Large intestine (tissue), 3 donors: ENCODE measurements at regions not wholly inside any gene's neighbourhood (a gene's known extent, or its start where the extent isn't known, plus 50 kb on each side); places are given as distances from the start of the nearest gene placed in this dataset.

Source experiments
- DNase-seq, 2 donors: peaks; one replicate each; pipeline versions ENCODE4 v3.0.0 to v3.0.0-alpha.2; 2013
- H3K27ac ChIP-seq: one replicate; pipeline ENCODE4 v1.5.1; 2013; ENCODE audit warnings: low read length
- H3K27me3 ChIP-seq: 2 replicates; pipeline ENCODE4 v1.6.1; 2013; ENCODE audit warnings: low read length; ENCODE audit not compliant: control insufficient read depth, insufficient read depth
- H3K36me3 ChIP-seq: 2 replicates; pipeline ENCODE4 v1.6.1; 2013; ENCODE audit warnings: low read length; ENCODE audit not compliant: control insufficient read depth, insufficient read depth
- H3K4me1 ChIP-seq: one replicate; pipeline ENCODE4 v1.6.1; 2013; ENCODE audit warnings: low read length; ENCODE audit not compliant: control insufficient read depth, insufficient read depth
- H3K4me3 ChIP-seq: one replicate; pipeline ENCODE4 v1.5.1; 2013; ENCODE audit warnings: low read length
- H3K9me3 ChIP-seq: one replicate; pipeline ENCODE4 v1.6.1; 2013; ENCODE audit warnings: mild to moderate bottlenecking, low read depth, low read length, moderate library complexity; ENCODE audit not compliant: control insufficient read depth
- WGBS: methylation state at CpG from one replicate; pipeline ENCODE4 v1.1.5; 2013; ENCODE audit warnings: low lambda C conversion rate; ENCODE audit not compliant: insufficient coverage; 5-methylcytosine and 5-hydroxymethylcytosine counted together

DNA sequence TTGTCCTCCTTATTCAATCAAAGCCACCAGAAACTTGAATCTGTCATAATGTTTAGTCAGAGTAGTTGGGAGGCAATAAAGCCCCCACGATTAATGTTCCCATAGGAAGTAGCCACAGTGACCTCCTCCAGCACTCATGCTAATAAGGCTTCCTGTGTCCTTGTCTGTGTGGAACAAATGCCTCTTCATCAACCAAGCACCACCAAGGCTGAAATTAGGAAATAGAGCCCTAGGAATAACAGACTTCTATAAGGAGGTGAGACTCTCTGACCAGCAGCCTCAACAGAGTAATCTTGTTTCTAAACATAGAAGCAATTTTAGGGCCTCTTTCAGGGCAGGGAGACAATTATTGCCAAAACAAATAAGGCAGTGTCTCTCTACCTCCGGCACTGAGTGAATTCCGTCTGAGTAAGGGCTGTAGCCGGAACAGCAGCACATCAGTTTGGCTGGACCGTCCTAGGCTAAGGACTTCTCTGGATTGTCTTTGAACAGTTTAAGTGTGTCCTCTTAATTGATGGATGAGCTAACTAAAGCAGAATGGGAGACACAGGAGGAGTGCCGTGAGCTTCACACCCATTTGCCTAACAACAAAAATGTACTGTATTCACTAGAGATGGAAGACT lies 329.2 kb upstream of the HAND2 start:
- H3K27me3 ChIP-seq, result no peaks in the 10 kb centered on the region
- no peaks in the 10 kb centered on the region for H3K36me3 ChIP-seq
- no peaks in the 10 kb centered on the region for H3K9me3 ChIP-seq
- no peaks in the 10 kb centered on the region for H3K4me1 ChIP-seq
- DNase-seq, result no peak
- H3K27ac ChIP-seq, result no peak overlapping the region
- WGBS, result 67% methylated on average over 1 of the region's 6 CpGs
- no peak overlapping the region for H3K4me3 ChIP-seq

DNA sequence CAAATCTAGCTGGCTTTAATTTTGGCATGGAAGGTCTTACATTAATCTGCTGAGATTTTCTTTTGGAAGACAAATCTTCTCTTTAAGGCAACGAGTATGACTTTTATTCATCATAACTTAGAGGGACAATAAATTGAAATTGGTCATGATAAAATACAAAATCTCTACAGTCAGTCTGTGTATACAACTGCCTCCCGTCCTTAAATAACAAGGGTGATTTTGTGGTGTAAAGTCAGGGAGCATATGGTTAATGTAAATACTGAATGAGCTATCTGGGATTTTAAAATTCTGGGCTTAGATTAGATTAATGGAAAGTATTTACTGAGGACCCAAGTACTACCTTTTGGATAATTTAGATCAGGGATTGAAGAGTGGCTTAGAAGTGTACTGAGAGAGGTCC lies 328.4 kb upstream of the HAND2 start:
- Histone ChIP-seq H3K4me3 (no peak overlapping the region), H3K36me3 (no peaks in the 10 kb centered on the region), H3K27ac (no peak overlapping the region), H3K4me1 (no peaks in the 10 kb centered on the region), H3K27me3 (no peaks in the 10 kb centered on the region), H3K9me3 (no peaks in the 10 kb centered on the region)
- WGBS, result 59% methylated on average over 2 of the region's 2 CpGs
- no peak for DNase-seq

DNA sequence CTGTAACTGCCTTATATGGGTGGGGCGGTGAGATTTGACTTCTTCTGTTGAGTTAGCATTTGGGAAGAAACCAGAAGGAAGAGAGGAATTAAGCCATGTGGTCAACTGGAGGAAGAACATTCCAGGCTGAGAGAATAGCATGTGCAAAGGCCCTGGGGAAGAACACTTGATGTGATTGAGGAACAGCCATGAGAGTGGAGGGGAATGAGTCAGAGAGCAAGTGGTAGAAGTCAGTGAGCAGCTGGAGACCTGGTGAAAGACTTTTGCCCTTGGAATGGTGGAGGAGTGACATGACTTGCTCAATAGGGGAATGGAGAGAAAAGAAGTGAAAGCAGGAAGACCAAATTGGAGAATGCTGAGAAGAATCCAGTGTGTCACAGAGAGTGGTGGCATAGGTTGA lies 327.8 kb upstream of the HAND2 start:
- H3K4me3 ChIP-seq, result no peak overlapping the region
- no peak overlapping the region for H3K27ac ChIP-seq
- no peaks in the 10 kb centered on the region for H3K36me3 ChIP-seq
- 100% methylated on average over 1 of the region's 1 CpG for WGBS
- no peak for DNase-seq
- H3K27me3 ChIP-seq, result no peaks in the 10 kb centered on the region
- H3K4me1 ChIP-seq, result no peaks in the 10 kb centered on the region
- H3K9me3 ChIP-seq, result no peaks in the 10 kb centered on the region

DNA sequence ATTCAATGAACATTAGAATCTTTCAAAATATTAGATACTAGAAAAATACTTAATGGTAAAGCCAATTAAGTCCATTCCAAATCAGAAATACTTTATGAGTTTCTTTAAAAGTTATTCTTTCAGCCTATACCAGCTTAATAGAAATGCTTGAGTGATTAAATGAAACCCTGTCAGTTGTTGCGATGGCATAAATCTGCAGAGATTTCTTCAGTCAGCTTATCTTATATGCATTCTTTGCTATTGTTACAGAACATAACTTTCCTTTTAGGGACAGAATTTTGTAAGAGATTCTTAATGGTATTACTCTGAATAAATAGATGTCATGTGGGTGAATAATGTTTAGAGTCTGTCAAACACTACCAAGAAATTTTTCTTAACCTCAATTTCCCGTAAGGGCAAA lies 325.0 kb upstream of the HAND2 start:
- H3K27me3 ChIP-seq, result no peaks in the 10 kb centered on the region
- H3K9me3 ChIP-seq, result no peaks in the 10 kb centered on the region
- no peaks in the 10 kb centered on the region for H3K36me3 ChIP-seq
- H3K4me1 ChIP-seq, result no peaks in the 10 kb centered on the region
- whole genome bisulfite sequencing, result 100% methylated on average over 1 of the region's 2 CpGs
- DNase-seq, result no peak
- H3K27ac ChIP-seq, result no peak overlapping the region
- no peak overlapping the region for H3K4me3 ChIP-seq

DNA sequence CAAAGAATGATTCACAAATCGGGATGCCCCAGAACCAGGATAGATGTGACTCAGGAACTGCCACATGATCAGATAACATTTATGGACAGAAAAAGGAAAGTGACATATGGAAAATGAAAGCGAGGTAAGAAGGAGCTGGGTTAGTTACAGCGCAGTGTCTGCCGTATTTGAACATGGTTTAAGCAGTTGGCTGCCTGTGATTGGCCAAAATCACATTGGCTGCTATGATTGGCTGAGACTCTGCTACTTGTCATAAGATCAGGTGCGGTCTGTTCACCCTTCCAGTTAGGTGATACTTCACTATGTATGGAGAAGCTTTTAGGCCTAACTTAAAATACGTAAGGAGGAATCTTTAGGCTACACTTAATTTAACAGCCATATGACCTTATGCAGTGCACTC lies 322.7 kb upstream of the HAND2 start:
- no peaks in the 10 kb centered on the region for H3K36me3 ChIP-seq
- no peaks in the 10 kb centered on the region for H3K4me1 ChIP-seq
- no peaks in the 10 kb centered on the region for H3K9me3 ChIP-seq
- H3K4me3 ChIP-seq, result no peak overlapping the region
- DNase-seq, result no peak
- 93% methylated on average over 4 of the region's 6 CpGs for WGBS
- no peaks in the 10 kb centered on the region for H3K27me3 ChIP-seq
- no peak overlapping the region for H3K27ac ChIP-seq

DNA sequence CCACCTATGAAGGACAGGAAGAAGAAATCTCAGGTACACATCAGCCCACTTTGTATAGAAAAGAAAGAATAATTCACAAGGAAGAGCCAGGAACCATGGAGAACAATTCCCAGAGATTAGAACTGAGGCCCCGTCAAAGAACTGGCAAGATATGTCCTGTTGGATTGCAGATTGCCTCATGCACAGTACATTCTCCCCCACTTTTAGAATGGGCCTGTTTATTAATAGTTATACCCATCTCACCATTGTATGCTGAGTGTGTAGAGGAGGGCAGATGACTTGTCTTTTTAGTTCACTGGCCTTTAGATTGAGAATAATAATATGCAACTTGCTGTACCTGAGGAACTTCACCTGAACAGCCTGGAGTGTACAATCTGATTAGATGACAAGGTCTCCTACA lies 315.6 kb upstream of the HAND2 start:
- H3K27me3 ChIP-seq, result no peaks in the 10 kb centered on the region
- no peak overlapping the region for H3K27ac ChIP-seq
- no peak for DNase-seq
- H3K4me1 ChIP-seq, result no peaks in the 10 kb centered on the region
- no peaks in the 10 kb centered on the region for H3K9me3 ChIP-seq
- no CpG with 5 or more reads among the region's 1 CpG for WGBS
- no peaks in the 10 kb centered on the region for H3K36me3 ChIP-seq
- no peak overlapping the region for H3K4me3 ChIP-seq

DNA sequence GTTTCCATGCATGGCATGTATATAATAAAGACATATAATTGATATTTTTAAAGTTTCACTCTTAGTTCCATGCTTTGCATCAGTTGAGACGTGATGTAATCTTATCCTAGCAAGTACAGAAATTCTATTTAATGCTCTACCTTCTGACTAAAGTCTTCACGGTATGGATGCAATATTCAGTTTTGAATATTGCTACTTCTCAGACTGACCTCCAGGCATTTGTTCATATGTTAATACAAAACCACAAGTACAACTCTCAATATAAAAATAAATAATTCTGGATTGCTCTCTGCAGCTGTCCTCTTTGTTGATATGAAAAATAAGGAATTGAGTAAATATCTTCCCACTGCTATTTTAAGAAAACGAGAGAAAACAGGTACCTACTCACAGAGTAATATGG lies 309.8 kb upstream of the HAND2 start:
- H3K4me1 ChIP-seq, result no peaks in the 10 kb centered on the region
- H3K4me3 ChIP-seq, result no peak overlapping the region
- no peak overlapping the region for H3K27ac ChIP-seq
- WGBS, result 95% methylated on average over 2 of the region's 3 CpGs
- no peaks in the 10 kb centered on the region for H3K9me3 ChIP-seq
- H3K27me3 ChIP-seq, result no peaks in the 10 kb centered on the region
- H3K36me3 ChIP-seq, result no peaks in the 10 kb centered on the region
- DNase-seq, result no peak

DNA sequence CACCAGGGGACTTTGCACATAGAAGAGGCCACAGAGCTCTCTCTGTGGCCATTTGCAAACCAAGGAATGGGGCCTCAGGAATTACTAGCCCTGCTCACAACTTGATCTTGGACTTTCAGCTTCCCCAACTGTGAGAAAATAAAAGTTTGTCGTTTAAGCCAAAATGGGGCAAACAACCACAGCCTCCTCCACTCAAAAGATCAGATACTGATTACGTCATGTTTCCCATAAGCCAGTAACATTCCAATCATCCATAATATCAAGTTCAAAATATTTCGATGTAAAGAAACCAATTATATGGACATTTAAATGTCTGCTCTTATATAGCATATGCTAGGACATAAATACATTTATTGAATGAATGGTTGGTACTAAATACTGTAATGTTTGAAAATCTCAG lies 307.5 kb upstream of the HAND2 start:
- Histone ChIP-seq H3K27me3 (no peaks in the 10 kb centered on the region), H3K36me3 (no peaks in the 10 kb centered on the region), H3K9me3 (no peaks in the 10 kb centered on the region), H3K4me1 (no peaks in the 10 kb centered on the region), H3K27ac (no peak overlapping the region), H3K4me3 (no peak overlapping the region)
- whole genome bisulfite sequencing, result 40% methylated on average over 1 of the region's 3 CpGs
- no peak for DNase-seq

DNA sequence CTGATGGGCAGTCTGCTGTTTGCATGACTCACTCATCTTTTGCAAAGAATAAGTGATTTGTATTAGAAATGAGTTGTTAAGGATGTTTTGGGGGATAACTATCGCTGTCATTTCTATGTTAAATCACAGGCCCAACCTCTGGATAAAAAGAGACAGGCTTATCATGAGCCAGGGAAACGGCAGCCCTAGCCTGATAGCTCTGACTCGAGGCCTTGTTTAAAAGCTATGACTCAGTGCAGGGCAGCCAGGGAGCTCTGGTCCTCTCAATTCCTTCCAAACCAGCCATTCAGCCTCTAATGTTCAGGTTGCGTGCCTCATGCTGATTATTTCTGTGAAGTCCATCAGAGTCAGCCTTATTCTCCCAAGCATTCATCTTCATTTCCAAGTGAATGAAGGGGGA lies 305.9 kb upstream of the HAND2 start:
- no peaks in the 10 kb centered on the region for H3K27me3 ChIP-seq
- DNase-seq, result peak; percentile 8 to 17
- no peak overlapping the region for H3K4me3 ChIP-seq
- no peak overlapping the region for H3K27ac ChIP-seq
- WGBS, result no CpG with 5 or more reads among the region's 4 CpGs
- no peaks in the 10 kb centered on the region for H3K4me1 ChIP-seq
- H3K36me3 ChIP-seq, result no peaks in the 10 kb centered on the region
- no peaks in the 10 kb centered on the region for H3K9me3 ChIP-seq

DNA sequence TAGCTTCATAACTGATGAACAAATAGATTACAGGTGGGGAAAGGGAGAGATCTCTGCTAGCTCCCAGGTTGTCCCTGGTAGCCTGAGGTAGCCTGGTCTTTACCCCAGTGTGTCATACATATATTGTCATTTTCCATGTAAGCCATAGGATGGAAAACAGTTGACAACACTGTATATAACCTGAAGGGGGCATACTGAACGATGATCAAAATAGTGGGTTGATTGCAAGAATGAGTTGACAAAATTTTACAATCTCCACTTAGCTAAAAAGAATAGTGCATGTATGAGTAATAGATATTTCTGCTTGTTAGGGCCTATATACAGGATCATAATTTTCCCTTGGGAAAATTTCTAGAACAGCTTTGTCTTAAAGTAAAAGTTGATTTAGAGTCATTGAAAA lies 304.1 kb upstream of the HAND2 start:
- Histone ChIP-seq H3K27ac (no peak overlapping the region), H3K4me1 (no peaks in the 10 kb centered on the region), H3K4me3 (no peak overlapping the region), H3K9me3 (no peaks in the 10 kb centered on the region), H3K27me3 (no peaks in the 10 kb centered on the region), H3K36me3 (no peaks in the 10 kb centered on the region)
- no peak for DNase-seq
- WGBS, result 60% methylated on average over 1 of the region's 1 CpG

DNA sequence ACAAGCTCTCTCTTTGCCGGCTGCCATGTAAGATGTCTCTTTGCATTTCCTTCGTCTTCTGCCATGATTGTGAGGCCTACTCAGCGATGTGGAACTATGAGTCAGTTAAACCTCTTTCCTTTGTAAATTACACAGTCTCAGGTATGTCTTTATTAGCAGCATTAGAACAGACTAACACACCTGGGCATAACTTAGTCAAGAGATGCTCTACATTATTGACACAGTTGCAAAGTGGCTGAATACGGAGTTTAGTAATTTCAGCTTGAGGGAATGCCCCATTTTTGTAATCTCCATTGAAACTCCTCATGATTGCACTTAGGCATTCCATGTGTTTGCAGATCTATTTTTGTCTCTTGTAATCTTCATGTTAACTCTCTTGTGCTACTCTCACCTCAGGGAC lies 299.5 kb upstream of the HAND2 start:
- no peak overlapping the region for H3K4me3 ChIP-seq
- 90% methylated on average over 3 of the region's 4 CpGs for WGBS
- DNase-seq, result no peak
- no peak overlapping the region for H3K27ac ChIP-seq
- no peaks in the 10 kb centered on the region for H3K9me3 ChIP-seq
- H3K36me3 ChIP-seq, result no peaks in the 10 kb centered on the region
- H3K27me3 ChIP-seq, result no peaks in the 10 kb centered on the region
- no peaks in the 10 kb centered on the region for H3K4me1 ChIP-seq
